ENCODE measurements at regions not wholly inside any gene's neighbourhood (a gene's known extent, or its start where the extent isn't known, plus 50 kb on each side); places are given as distances from the start of the nearest gene placed in this dataset.

DNA sequence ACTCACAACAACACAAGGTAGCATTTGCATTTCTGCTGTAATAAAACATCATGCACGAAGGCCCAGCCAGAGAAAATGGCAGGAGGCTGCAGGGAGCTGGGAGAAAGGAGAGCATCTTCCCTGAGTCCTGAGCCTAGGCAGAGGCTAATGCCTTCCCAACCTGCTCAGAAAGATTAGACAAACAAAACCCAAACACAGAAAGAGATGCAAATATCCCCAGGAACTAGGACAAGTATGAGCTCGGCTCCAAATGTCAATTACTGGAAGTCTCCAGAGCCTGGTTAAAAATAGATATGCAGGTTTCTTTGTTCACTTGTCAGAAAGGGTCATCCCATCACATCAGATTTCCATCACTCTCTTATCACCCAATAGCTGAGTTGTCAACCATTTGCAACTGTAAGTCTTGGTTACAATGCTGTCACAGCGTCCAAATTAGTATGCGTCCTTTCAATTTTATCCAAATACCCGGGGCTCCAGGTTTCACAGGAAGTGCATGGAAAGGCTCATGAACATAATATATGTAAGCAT is 316.5 kb upstream of the CELF2 start:
- H3K27me3 Mint-ChIP-seq (ENCODE audit: insufficient read depth, unreplicated experiment), result peaks cover 3% of the 10 kb centered on the region
- ChIA-PET CTCF (no interaction called here), POLR2A (no interaction called here)
- no peaks in the 10 kb centered on the region for H3K27me3 ChIP-seq (replicated peaks; ENCODE audit: control insufficient read depth, insufficient read depth, low read length)
- H3K36me3 Mint-ChIP-seq (ENCODE audit: insufficient read depth, unreplicated experiment), result no peaks in the 10 kb centered on the region
- TF ChIP-seq, protein P1, sequence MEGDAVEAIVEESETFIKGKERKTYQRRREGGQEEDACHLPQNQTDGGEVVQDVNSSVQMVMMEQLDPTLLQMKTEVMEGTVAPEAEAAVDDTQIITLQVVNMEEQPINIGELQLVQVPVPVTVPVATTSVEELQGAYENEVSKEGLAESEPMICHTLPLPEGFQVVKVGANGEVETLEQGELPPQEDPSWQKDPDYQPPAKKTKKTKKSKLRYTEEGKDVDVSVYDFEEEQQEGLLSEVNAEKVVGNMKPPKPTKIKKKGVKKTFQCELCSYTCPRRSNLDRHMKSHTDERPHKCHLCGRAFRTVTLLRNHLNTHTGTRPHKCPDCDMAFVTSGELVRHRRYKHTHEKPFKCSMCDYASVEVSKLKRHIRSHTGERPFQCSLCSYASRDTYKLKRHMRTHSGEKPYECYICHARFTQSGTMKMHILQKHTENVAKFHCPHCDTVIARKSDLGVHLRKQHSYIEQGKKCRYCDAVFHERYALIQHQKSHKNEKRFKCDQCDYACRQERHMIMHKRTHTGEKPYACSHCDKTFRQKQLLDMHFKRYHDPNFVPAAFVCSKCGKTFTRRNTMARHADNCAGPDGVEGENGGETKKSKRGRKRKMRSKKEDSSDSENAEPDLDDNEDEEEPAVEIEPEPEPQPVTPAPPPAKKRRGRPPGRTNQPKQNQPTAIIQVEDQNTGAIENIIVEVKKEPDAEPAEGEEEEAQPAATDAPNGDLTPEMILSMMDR (IDR thresholded peaks at IDR 0.05; ENCODE audit: insufficient read depth in 1 of 2, low read depth in 1 of 2, low read length in 1 of 2, severe bottlenecking in 1 of 2, unreplicated experiment in 1 of 2), result no peak
- no peak overlapping the region for H3K4me3 Mint-ChIP-seq (ENCODE audit: unreplicated experiment)
- no TSS peak for BruUV-seq (replicated peaks)
- no peak for DNase-seq
- H3K36me3 ChIP-seq (ENCODE audit: control insufficient read depth, insufficient read depth, low read length), result no peaks in the 10 kb centered on the region
- intact Hi-C loops (cut with micrococcal nuclease; ENCODE audit: unreplicated experiment), result no loop called here
- H3K4me1 ChIP-seq, result no peaks in the 10 kb centered on the region
- H3K9me3 Mint-ChIP-seq (ENCODE audit: unreplicated experiment), result peaks cover 9% of the 10 kb centered on the region
- no peaks in the 10 kb centered on the region for H3K9me3 ChIP-seq
- H3K27ac Mint-ChIP-seq (ENCODE audit: unreplicated experiment), result no peak overlapping the region
- no peaks in the 10 kb centered on the region for H3K4me1 Mint-ChIP-seq (ENCODE audit: low read depth, unreplicated experiment)
- H3K4me3 ChIP-seq (ENCODE audit: low read depth, low read length), result no peak overlapping the region

DNA sequence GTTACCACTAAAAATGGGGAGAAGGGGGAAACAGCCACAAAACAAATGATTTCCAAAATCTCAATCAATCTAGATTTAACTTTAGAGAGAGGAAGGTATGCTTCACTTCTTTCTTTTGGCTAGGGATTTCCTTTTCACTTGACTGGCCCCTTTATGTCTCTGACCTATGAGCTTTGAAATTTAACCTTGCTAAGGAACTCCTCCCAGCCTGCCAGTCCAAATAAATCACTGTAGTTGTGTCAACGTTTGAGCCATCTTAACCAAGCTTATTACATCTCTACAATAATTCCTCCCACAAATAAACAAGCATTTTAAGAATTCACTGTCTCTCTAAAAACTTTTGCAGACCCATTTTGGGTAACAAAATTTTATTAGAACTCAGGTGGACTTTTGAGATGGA is 315.5 kb upstream of the CELF2 start:
- ChIA-PET POLR2A (no interaction called here), CTCF (no interaction called here)
- Mint-ChIP-seq H3K27ac (ENCODE audit: unreplicated experiment) (no peak overlapping the region), H3K27me3 (ENCODE audit: insufficient read depth, unreplicated experiment) (peaks cover 3% of the 10 kb centered on the region), H3K36me3 (ENCODE audit: insufficient read depth, unreplicated experiment) (no peaks in the 10 kb centered on the region), H3K9me3 (ENCODE audit: unreplicated experiment) (peaks cover 2% of the 10 kb centered on the region), H3K4me1 (ENCODE audit: low read depth, unreplicated experiment) (no peaks in the 10 kb centered on the region), H3K4me3 (ENCODE audit: unreplicated experiment) (no peak overlapping the region)
- no peaks in the 10 kb centered on the region for H3K9me3 ChIP-seq
- BruUV-seq (replicated peaks), result no TSS peak
- H3K27me3 ChIP-seq (replicated peaks; ENCODE audit: control insufficient read depth, insufficient read depth, low read length), result no peaks in the 10 kb centered on the region
- intact Hi-C loops (cut with micrococcal nuclease; ENCODE audit: unreplicated experiment), result no loop called here
- H3K4me3 ChIP-seq (ENCODE audit: low read depth, low read length), result no peak overlapping the region
- DNase-seq, result no peak
- TF ChIP-seq, protein P1 (IDR thresholded peaks at IDR 0.05; ENCODE audit: insufficient read depth in 1 of 2, low read depth in 1 of 2, low read length in 1 of 2, severe bottlenecking in 1 of 2, unreplicated experiment in 1 of 2), result no peak
- H3K36me3 ChIP-seq (ENCODE audit: control insufficient read depth, insufficient read depth, low read length), result no peaks in the 10 kb centered on the region
- no peaks in the 10 kb centered on the region for H3K4me1 ChIP-seq

DNA sequence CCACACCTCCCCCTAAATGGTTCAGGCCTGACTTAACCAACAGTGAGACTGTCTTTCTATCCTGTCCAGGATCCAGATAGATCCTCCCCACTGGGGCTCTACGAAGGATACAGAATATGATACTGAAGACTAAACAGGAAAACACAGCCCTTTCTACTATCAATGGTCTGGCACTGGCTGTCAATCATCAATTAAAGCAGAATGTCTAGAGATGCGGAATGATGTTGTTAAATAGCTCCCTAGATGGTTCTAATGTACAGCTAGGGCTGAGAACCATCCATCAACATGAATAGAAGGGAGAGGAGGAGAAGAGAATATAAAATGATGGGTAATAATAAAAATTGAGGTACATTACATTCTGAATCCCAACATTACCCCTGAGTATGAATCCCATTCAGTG is 314.3 kb upstream of the CELF2 start:
- H3K27me3 Mint-ChIP-seq (ENCODE audit: insufficient read depth, unreplicated experiment), result peaks cover 3% of the 10 kb centered on the region
- H3K4me3 ChIP-seq (ENCODE audit: low read depth, low read length), result no peak overlapping the region
- DNase-seq, result no peak
- H3K4me3 Mint-ChIP-seq (ENCODE audit: unreplicated experiment), result no peak overlapping the region
- POLR2A ChIA-PET, result no interaction called here
- H3K9me3 Mint-ChIP-seq (ENCODE audit: unreplicated experiment), result no peaks in the 10 kb centered on the region
- no peak overlapping the region for H3K27ac Mint-ChIP-seq (ENCODE audit: unreplicated experiment)
- H3K27me3 ChIP-seq (replicated peaks; ENCODE audit: control insufficient read depth, insufficient read depth, low read length), result no peaks in the 10 kb centered on the region
- intact Hi-C loops (cut with micrococcal nuclease; ENCODE audit: unreplicated experiment), result no loop called here
- H3K4me1 ChIP-seq, result no peaks in the 10 kb centered on the region
- BruUV-seq (replicated peaks), result no TSS peak
- CTCF ChIA-PET, result no interaction called here
- no peaks in the 10 kb centered on the region for H3K36me3 ChIP-seq (ENCODE audit: control insufficient read depth, insufficient read depth, low read length)
- no peaks in the 10 kb centered on the region for H3K9me3 ChIP-seq
- no peaks in the 10 kb centered on the region for H3K4me1 Mint-ChIP-seq (ENCODE audit: low read depth, unreplicated experiment)
- no peaks in the 10 kb centered on the region for H3K36me3 Mint-ChIP-seq (ENCODE audit: insufficient read depth, unreplicated experiment)
- TF ChIP-seq, protein P1 (IDR thresholded peaks at IDR 0.05; ENCODE audit: insufficient read depth in 1 of 2, low read depth in 1 of 2, low read length in 1 of 2, severe bottlenecking in 1 of 2, unreplicated experiment in 1 of 2), result no peak
